NCI-H460 (cell line): ENCODE measurements at regions not wholly inside any gene's neighbourhood (a gene's known extent, or its start where the extent isn't known, plus 50 kb on each side); places are given as distances from the start of the nearest gene placed in this dataset.
"Not testable (repeated sequence)": the region's sequence is repeated elsewhere in the genome, so short reads cannot be mapped to it uniquely, and the experiment has no call there.

Source experiments
- DNase-seq: peaks from one replicate; pipeline ENCODE4 v3.0.0-alpha.2; 2016; ENCODE audit warnings: low read depth; ENCODE audit errors: extremely low read depth

DNA sequence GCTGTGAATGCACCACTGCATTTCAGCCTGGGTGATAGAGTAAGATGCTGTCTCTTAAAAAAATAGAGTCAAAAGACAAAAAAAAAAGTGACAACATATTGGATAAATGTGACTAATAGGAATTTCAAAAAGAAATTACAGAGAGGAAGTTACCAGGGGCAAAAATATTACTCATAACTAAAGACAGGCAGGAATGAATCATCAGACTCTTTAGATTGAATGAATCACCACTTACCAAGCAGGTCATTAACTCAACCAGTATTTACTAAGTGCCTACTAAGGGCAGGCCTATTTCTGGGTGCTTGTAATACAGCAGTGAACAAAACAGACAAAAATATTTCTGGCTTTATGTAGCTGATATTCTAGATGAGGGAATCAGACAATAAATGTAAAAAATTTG lies 301.3 kb downstream of the UBE2NL start:
- DNase-seq = not testable (repeated sequence)

GRCh38 chrX:144188489-144188888 lies 304.6 kb downstream of the UBE2NL start:
- not testable (repeated sequence) for DNase-seq

GRCh38 chrX:144197057-144197456 lies 313.2 kb downstream of the UBE2NL start:
- DNase-seq = not testable (repeated sequence)

- not testable (repeated sequence) for DNase-seq
Measured at GRCh38 chrX:144202726-144203125, 318.9 kb downstream of the UBE2NL start.

DNA sequence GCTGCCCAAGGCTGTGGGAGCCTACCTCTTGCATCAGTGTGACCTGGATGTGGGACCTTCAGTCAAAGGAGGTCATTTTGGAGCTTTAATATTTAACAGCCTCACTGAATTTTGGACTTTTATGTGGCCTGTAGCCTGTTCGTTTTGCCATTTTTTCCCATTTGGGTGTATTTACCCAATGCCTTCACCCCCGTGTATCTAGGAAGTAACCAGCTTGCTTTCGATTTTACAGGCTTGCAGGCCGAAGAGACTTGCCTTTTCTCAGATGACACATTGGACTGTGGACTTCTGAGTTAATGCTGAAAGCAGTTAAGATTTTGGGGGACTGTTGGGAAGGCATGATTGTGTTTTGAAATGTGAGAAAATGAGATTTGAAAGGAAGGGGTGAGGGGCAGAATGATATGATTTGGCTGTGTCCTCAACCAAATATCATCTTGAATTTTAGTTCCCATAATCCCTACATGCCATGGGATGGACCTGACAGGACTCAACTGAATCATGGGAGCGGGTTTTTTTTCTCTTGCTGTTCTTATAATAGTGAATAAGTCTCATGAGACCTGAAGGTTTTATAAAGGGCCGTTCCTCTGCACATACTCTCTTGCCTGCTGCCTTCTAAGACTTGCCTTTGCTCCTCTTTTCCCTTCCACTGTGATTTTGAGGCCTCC lies 324.6 kb downstream of the UBE2NL start:
- not testable (repeated sequence) for DNase-seq

DNA sequence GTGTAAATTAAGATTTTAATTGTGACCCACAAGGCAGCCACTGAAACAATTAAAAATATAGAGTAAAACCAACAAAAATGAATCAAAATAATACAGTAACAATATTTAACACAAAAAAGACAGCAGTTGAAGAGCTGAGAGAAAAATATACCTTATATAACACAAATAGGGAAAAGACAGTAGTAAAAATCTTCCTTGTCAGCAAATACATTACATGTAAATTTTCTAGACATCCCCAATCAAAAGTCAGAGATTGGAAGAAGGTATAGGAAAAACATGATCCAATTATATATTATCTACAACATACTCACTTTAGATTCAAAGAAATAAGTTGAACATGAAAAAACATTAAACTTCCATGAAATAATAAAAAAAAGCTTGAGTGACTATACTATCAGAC lies 330.8 kb downstream of the UBE2NL start:
- DNase-seq = no peak

DNA sequence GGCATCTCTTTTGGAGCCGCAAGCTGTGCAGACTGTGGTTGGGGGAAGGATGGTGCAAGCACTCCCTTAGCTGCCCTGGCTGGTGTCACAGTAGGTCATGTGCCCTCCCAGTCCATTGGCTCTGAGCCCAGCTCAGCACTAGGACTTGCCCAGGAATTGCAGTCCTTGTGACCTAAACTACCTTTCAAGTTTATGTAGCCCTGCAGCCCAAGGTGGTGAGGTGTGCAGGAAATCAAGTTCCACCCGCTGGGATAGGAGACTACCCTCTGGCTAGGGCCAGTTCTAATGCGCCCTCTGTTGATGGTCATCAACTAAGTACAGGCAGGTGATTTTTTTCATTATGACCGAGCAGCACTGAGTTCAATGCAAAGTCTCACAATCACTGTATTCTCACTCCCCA lies 335.2 kb downstream of the UBE2NL start:
- DNase-seq = no peak

GRCh38 chrX:144231116-144231785 lies 347.4 kb downstream of the UBE2NL start:
- not testable (repeated sequence) for DNase-seq

DNA sequence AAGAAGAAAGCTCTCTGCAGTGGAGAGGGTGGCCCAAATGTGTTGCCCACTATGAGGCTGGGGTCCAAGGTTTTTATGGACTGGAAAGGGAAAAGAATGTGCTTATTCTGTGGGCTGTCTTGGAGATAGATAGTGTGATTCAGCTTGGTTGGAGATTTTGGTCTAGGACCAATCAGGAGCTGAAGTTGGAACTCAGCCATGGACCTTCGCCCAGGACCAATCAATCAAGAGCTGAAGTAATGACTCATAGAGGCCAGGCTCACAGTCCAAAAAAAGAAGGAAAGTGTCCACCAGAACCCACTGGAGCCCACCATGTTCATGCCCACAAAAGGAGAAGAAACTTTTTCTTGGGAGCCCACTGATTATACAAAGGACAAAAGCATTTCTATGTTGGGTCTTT lies 369.5 kb downstream of the UBE2NL start:
- DNase-seq = no peak

GRCh38 chrX:144259054-144259453 lies 375.2 kb downstream of the UBE2NL start:
- no peak for DNase-seq

DNA sequence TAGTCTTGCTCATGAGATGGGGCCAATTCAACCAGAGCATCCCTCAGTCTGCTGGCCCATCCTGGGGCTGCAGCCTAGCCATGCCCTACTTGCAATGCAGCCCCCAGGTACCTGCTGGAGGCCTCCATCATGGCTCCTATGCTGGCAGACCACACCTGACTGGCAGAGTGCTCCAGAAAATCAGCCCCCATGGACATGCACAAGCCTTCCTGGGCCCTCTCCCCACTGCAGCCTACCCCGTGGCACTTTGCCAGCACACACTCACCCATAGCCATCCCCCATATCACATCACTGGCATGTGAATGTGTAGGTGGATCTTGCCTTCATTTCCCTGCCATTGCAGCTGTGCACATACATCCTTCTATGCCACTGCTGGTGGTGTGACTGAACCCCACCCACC lies 381.8 kb downstream of the UBE2NL start:
- DNase-seq = no peak

- DNase-seq = no peak
Measured at GRCh38 chrX:144275367-144275766, 391.5 kb downstream of the UBE2NL start.

DNA sequence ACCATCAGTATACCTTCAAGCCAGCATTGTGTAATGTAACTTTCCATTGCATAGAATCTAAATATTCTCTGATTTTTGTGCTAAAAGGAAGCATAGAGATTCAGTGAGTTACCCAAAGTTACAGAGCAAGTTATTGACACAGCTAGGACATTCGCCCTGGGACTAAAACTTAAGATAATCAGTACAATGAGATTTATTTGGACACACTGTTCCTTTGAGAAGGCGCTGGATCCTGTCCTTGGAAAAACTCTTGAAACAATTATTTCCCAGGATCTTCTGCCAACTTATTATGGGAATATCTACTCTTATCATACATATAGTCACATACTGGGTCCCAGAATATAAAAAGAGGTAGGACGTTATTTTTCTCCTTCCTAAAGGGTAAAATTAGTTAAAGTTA lies 392.0 kb downstream of the UBE2NL start:
- no peak for DNase-seq

GRCh38 chrX:144293229-144293628 lies 409.4 kb downstream of the UBE2NL start:
- DNase-seq = no peak

DNA sequence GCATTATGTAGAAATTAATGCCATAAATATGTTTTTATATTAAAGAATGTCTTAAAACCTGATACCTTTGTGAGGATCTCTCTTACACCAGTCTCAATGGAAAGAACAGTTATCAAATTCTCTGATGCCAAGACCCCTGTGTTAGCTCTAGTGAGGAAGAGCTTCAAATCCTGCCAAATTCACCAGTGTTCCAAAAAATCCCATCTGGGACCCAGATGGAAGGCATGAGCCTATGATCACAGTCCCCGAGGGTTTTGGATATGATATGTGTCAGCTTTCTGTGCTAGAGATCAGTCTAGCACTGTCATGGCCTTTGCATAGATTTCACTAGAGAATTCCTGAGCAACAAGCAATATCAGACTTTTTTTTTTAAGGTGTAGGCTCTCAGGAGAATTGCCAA lies 412.1 kb downstream of the UBE2NL start:
- DNase-seq = no peak

- DNase-seq = no peak
Measured at GRCh38 chrX:144297221-144297620, 413.4 kb downstream of the UBE2NL start.

GRCh38 chrX:144327495-144327894 lies 443.6 kb downstream of the UBE2NL start:
- DNase-seq = no peak

DNA sequence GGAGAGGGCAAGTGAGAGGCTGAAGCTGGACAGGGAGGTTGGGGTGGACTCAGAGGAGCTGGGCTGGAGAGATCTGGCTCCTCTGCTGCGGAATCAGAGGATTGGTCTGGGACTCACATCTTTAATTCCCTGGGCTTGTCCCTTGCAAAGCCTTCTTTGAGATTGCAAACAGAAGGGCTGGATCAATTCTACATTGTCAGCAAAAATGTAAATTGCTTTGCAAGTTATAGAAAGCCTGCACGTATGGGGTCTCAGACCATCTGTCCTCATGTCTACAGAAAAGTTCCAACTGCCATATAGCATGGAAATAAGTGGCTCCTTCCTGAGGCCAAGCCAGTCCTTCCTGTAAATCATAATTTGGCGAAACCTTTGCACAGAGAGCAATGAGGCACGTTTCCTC lies 449.6 kb downstream of the UBE2NL start:
- DNase-seq = no peak

- no peak for DNase-seq
Measured at GRCh38 chrX:144334577-144334976, 450.7 kb downstream of the UBE2NL start.

DNA sequence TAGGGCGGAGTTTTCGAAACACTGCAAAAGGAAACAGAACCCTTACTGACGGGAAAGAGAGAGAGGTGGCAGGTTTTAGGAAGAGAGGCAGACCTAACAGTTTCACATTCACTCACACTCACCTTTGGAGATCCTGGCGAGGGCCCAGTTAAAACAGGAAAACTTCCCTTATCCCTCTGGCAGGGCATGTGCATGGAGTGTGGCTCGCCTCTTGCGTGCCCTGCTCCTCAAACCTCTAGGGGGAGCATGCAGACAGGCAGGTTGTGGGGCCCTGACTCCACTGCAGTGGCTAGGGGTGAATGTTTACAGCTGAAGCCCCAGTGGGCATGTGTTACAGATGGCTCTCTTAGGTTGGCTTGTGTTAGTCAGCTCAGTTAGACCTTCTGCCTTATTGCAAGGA lies 451.5 kb downstream of the UBE2NL start:
- no peak for DNase-seq

- no peak for DNase-seq
Measured at GRCh38 chrX:144379156-144379555, 495.3 kb downstream of the UBE2NL start.

- no peak for DNase-seq
Measured at GRCh38 chrX:144388738-144389137, 504.9 kb downstream of the UBE2NL start.
